ENCODE measurements at regions not wholly inside any gene's neighbourhood (a gene's known extent, or its start where the extent isn't known, plus 50 kb on each side); places are given as distances from the start of the nearest gene placed in this dataset.

GRCh38 chr6:113185299-113185698 is 671.8 kb upstream of the MARCKS start:
- TF ChIP-seq CTCF (IDR thresholded peaks at IDR 0.05; ENCODE audit: low read depth, low read length) (no peak), POLR2A (IDR thresholded peaks at IDR 0.05; ENCODE audit: extremely low read depth, insufficient read length) (no peak), MYC (IDR thresholded peaks at IDR 0.05; ENCODE audit: low read depth, low read length) (no peak), MAX (IDR thresholded peaks at IDR 0.05; ENCODE audit: low read depth, low read length) (no peak)
- DNase-seq (ENCODE audit: low read depth): no peak
- no peak overlapping the region for H3K4me3 ChIP-seq (ENCODE audit: low read depth, low read length)

- TF ChIP-seq POLR2A (IDR thresholded peaks at IDR 0.05; ENCODE audit: extremely low read depth, insufficient read length): no peak
- no peak for TF ChIP-seq CTCF (IDR thresholded peaks at IDR 0.05; ENCODE audit: low read depth, low read length)
- no peak for TF ChIP-seq MAX (IDR thresholded peaks at IDR 0.05; ENCODE audit: low read depth, low read length)
- no peak for TF ChIP-seq MYC (IDR thresholded peaks at IDR 0.05; ENCODE audit: low read depth, low read length)
- no peak overlapping the region for H3K4me3 ChIP-seq (ENCODE audit: low read depth, low read length)
- no peak for DNase-seq (ENCODE audit: low read depth)
These were observed 669.5 kb upstream of the MARCKS start for GRCh38 chr6:113187661-113188060.

GRCh38 chr6:113188962-113189361 is 668.2 kb upstream of the MARCKS start:
- no peak overlapping the region for H3K4me3 ChIP-seq (ENCODE audit: low read depth, low read length)

GRCh38 chr6:113190170-113190569 is 667.0 kb upstream of the MARCKS start:
- no peak overlapping the region for H3K4me3 ChIP-seq (ENCODE audit: low read depth, low read length)
- peak; percentile 3 for DNase-seq (ENCODE audit: low read depth)
- TF ChIP-seq POLR2A (IDR thresholded peaks at IDR 0.05; ENCODE audit: extremely low read depth, insufficient read length) (no peak), MAX (IDR thresholded peaks at IDR 0.05; ENCODE audit: low read depth, low read length) (no peak), CTCF (IDR thresholded peaks at IDR 0.05; ENCODE audit: low read depth, low read length) (peak; percentile 4), MYC (IDR thresholded peaks at IDR 0.05; ENCODE audit: low read depth, low read length) (no peak)

More at GRCh38 chr6:113188962-113189361, 668.2 kb upstream of the MARCKS start:
- TF ChIP-seq MAX (IDR thresholded peaks at IDR 0.05; ENCODE audit: low read depth, low read length) (no peak), MYC (IDR thresholded peaks at IDR 0.05; ENCODE audit: low read depth, low read length) (no peak), POLR2A (IDR thresholded peaks at IDR 0.05; ENCODE audit: extremely low read depth, insufficient read length) (no peak), CTCF (IDR thresholded peaks at IDR 0.05; ENCODE audit: low read depth, low read length) (no peak)
- no peak for DNase-seq (ENCODE audit: low read depth)

- no peak for DNase-seq (ENCODE audit: low read depth)
- no peak overlapping the region for H3K4me3 ChIP-seq (ENCODE audit: low read depth, low read length)
- TF ChIP-seq CTCF (IDR thresholded peaks at IDR 0.05; ENCODE audit: low read depth, low read length): no peak
- TF ChIP-seq POLR2A (IDR thresholded peaks at IDR 0.05; ENCODE audit: extremely low read depth, insufficient read length): no peak
- TF ChIP-seq MAX (IDR thresholded peaks at IDR 0.05; ENCODE audit: low read depth, low read length): no peak
These were observed 663.1 kb upstream of the MARCKS start for GRCh38 chr6:113194090-113194489.

All from NB4 (cell line).